ENCODE measurements at regions not wholly inside any gene's neighbourhood (a gene's known extent, or its start where the extent isn't known, plus 50 kb on each side); places are given as distances from the start of the nearest gene placed in this dataset.
"Not testable (repeated sequence)": the region's sequence is repeated elsewhere in the genome, so short reads cannot be mapped to it uniquely, and the experiment has no call there.

GRCh38 chr11:11718511-11718910, 96.7 kb upstream of the GALNT18 start:
- Histone ChIP-seq H3K36me3 (ENCODE audit: insufficient read depth, low read length) (no peaks in the 10 kb centered on the region), H3K27ac (ENCODE audit: low read depth in 1 of 2, low read length in 2 of 2) (no peak overlapping the region), H3K27me3 (ENCODE audit: control insufficient read depth in 1 of 2, insufficient read depth in 2 of 2, low read length in 2 of 2) (peaks cover 0 to 5% of the 10 kb centered on the region in 2 experiments), H3K4me1 (ENCODE audit: insufficient read depth, low read length) (no peaks in the 10 kb centered on the region), H3K4me3 (ENCODE audit: low read length) (no peak overlapping the region), H3K9me3 (ENCODE audit: control insufficient read depth in 1 of 2, insufficient read depth in 1 of 2, low read length in 2 of 2) (peaks cover 0 to 23% of the 10 kb centered on the region in 2 experiments)
- Mint-ChIP-seq H3K4me3 (no peak overlapping the region), H3K27ac (no peak overlapping the region), H3K9me3 (peaks cover 11% of the 10 kb centered on the region), H3K4me1 (ENCODE audit: low read depth) (no peaks in the 10 kb centered on the region), H3K27me3 (peaks cover 31% of the 10 kb centered on the region), H3K36me3 (ENCODE audit: low read depth) (no peaks in the 10 kb centered on the region)
- TF ChIP-seq CTCF (IDR thresholded peaks at IDR 0.05) = no peak
- intact Hi-C loops (cut with DNase I, micrococcal nuclease) = no loop called here
- ATAC-seq (ENCODE audit: poor library complexity) = no peak
- ChIA-PET CTCF (no interaction called here), POLR2A (no interaction called here)
- no peak for DNase-seq

DNA sequence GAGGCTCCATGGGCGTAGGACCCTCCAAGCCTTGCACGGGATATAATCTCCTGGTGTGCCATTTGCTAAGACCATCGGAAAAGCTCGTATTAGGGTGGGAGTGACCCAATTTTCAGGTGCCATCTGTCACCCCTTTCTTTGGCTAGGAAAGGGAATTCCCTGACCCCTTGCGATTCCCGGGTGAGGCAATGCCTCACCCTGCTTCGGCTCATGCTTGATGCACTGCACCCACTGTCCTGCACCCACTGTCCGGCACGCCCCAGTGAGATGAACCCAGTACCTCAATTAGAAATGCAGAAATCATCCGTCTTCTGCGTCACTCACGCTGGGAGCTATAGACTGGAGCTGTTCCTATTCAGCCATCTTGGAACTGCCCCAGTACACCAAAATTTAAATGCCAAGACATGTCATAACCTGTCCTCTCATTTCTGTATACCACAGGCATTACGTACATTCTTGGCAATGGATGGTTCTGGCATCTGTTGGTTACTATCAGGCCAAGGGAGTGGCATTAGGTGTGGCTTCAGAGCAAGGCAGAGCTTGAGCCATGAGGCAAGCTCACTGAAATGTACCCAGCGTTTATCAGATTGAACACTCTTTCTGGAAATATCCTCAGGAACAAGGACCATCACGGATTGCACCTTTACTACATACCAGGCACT, 95.4 kb upstream of the GALNT18 start:
- CTCF ChIA-PET = no interaction called here
- DNase-seq = no peak
- Histone ChIP-seq H3K4me3 (ENCODE audit: low read length) (no peak overlapping the region), H3K4me1 (ENCODE audit: insufficient read depth, low read length) (no peaks in the 10 kb centered on the region), H3K9me3 (ENCODE audit: control insufficient read depth in 1 of 2, insufficient read depth in 1 of 2, low read length in 2 of 2) (peaks cover 0 to 18% of the 10 kb centered on the region in 2 experiments), H3K36me3 (ENCODE audit: insufficient read depth, low read length) (no peaks in the 10 kb centered on the region), H3K27me3 (ENCODE audit: control insufficient read depth in 1 of 2, insufficient read depth in 2 of 2, low read length in 2 of 2) (no peaks in the 10 kb centered on the region), H3K27ac (ENCODE audit: low read depth in 1 of 2, low read length in 2 of 2) (no peak overlapping the region)
- H3K9me3 Mint-ChIP-seq = peaks cover 11% of the 10 kb centered on the region
- H3K27me3 Mint-ChIP-seq = peaks cover 23% of the 10 kb centered on the region
- TF ChIP-seq CTCF (IDR thresholded peaks at IDR 0.05) = no peak
- no peak for ATAC-seq (ENCODE audit: poor library complexity)
- no peak overlapping the region for H3K4me3 Mint-ChIP-seq
- no peaks in the 10 kb centered on the region for H3K36me3 Mint-ChIP-seq (ENCODE audit: low read depth)
- intact Hi-C loops (cut with DNase I, micrococcal nuclease) = no loop called here
- H3K27ac Mint-ChIP-seq = no peak overlapping the region
- H3K4me1 Mint-ChIP-seq (ENCODE audit: low read depth) = no peaks in the 10 kb centered on the region
- POLR2A ChIA-PET = no interaction called here

- H3K27ac Mint-ChIP-seq; H3K36me3 Mint-ChIP-seq (ENCODE audit: low read depth); H3K27me3 ChIP-seq (ENCODE audit: control insufficient read depth in 1 of 2, insufficient read depth in 2 of 2, low read length in 2 of 2); ATAC-seq (ENCODE audit: poor library complexity); H3K4me3 Mint-ChIP-seq; H3K9me3 Mint-ChIP-seq; H3K27ac ChIP-seq (ENCODE audit: low read depth in 1 of 2, low read length in 2 of 2); H3K36me3 ChIP-seq (ENCODE audit: insufficient read depth, low read length); H3K4me1 Mint-ChIP-seq (ENCODE audit: low read depth); intact Hi-C loops (cut with DNase I, micrococcal nuclease); H3K9me3 ChIP-seq (ENCODE audit: control insufficient read depth in 1 of 2, insufficient read depth in 1 of 2, low read length in 2 of 2); CTCF ChIA-PET; H3K4me3 ChIP-seq (ENCODE audit: low read length); POLR2A ChIA-PET; DNase-seq; H3K4me1 ChIP-seq (ENCODE audit: insufficient read depth, low read length): not testable (repeated sequence)
- peaks cover 16% of the 10 kb centered on the region for H3K27me3 Mint-ChIP-seq
Observed at GRCh38 chr11:11715075-11715474, 93.3 kb upstream of the GALNT18 start.

DNA sequence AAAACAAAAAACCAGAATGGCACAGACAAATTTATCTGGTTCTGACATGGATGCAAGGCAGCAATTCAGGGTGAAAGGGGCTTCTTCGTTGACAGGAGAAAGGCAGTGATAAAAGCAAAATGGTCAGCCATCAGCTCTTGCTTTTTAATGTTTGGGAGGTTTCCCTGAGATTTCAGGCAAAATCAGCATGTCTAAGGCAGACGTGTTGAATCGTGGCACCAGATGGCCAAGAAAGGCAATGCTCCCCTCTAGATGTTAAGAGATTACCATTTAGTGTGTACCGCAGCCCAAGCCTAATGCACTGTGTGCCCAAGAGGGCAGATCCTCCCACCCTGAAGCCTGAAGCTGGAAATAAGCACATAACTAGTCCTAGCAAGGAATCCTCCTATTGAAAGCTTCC, 88.8 kb upstream of the GALNT18 start:
- intact Hi-C loops (cut with DNase I, micrococcal nuclease) = no loop called here
- H3K36me3 Mint-ChIP-seq (ENCODE audit: low read depth) = no peaks in the 10 kb centered on the region
- POLR2A ChIA-PET = no interaction called here

More for the DNA sequence above, 88.8 kb upstream of the GALNT18 start:
- peaks cover under 1% of the 10 kb centered on the region for H3K9me3 Mint-ChIP-seq
- DNase-seq = no peak
- no peaks in the 10 kb centered on the region for H3K9me3 ChIP-seq (ENCODE audit: control insufficient read depth in 1 of 2, insufficient read depth in 1 of 2, low read length in 2 of 2)
- no peak overlapping the region for H3K27ac ChIP-seq (ENCODE audit: low read depth in 1 of 2, low read length in 2 of 2)
- no peaks in the 10 kb centered on the region for H3K4me1 ChIP-seq (ENCODE audit: insufficient read depth, low read length)
- H3K36me3 ChIP-seq (ENCODE audit: insufficient read depth, low read length) = no peaks in the 10 kb centered on the region
- H3K4me3 Mint-ChIP-seq = no peak overlapping the region
- ATAC-seq (ENCODE audit: poor library complexity) = no peak
- H3K4me3 ChIP-seq (ENCODE audit: low read length) = no peak overlapping the region
- no peaks in the 10 kb centered on the region for H3K4me1 Mint-ChIP-seq (ENCODE audit: low read depth)
- H3K27me3 Mint-ChIP-seq = peaks cover 7% of the 10 kb centered on the region
- CTCF ChIA-PET = no interaction called here
- H3K27me3 ChIP-seq (ENCODE audit: control insufficient read depth in 1 of 2, insufficient read depth in 2 of 2, low read length in 2 of 2) = no peaks in the 10 kb centered on the region
- no peak for TF ChIP-seq CTCF (IDR thresholded peaks at IDR 0.05)
- no peak overlapping the region for H3K27ac Mint-ChIP-seq
